Naive thymus-derived CD8-positive, alpha-beta T cell (primary cell): ENCODE measurements at regions not wholly inside any gene's neighbourhood (a gene's known extent, or its start where the extent isn't known, plus 50 kb on each side); places are given as distances from the start of the nearest gene placed in this dataset.

Experiments
- ATAC-seq, 2 donors: fragments of 150-1000 bp; cut with Tn5 transposase in 1 of 2; sonication (Bioruptor Pico), chemical (Tn5 transposase) in 1 of 2; 1 replicate in 1 of 2; 2 replicates in 1 of 2; pipeline ENCODE4 v1.10.0; 2021; ENCODE audit warnings: mild to moderate bottlenecking in 2 of 2, moderate library complexity in 2 of 2
- POLR2A ChIA-PET: fragments of 350-600 bp; sonication (Branson Sonifier 250); formaldehyde crosslinking; loops from one replicate; lab custom pipeline; 2021; ENCODE audit warnings: antibody characterized with exemption; lab: Charles Lee
- DNase-seq, 10 donors: peaks; one replicate each; pipeline versions ENCODE4 v3.0.0 to v3.0.0-alpha.2; 2020 to 2022
- H3K27ac Mint-ChIP-seq, 10 donors: one replicate each; pipeline ENCODE4 v1.8.0; 2020 to 2022; ENCODE audit warnings: mild to moderate bottlenecking in 10 of 10, mixed read lengths in 10 of 10, moderate library complexity in 4 of 10, inconsistent platforms in 1 of 10
- H3K27me3 Mint-ChIP-seq, 5 donors: one replicate each; pipeline ENCODE4 v1.8.0; 2021 to 2022; ENCODE audit warnings: mixed read lengths in 5 of 5
- H3K36me3 Mint-ChIP-seq, 3 donors: one replicate each; pipeline ENCODE4 v1.8.0; 2020 to 2022; ENCODE audit warnings: mixed read lengths in 3 of 3, mild to moderate bottlenecking in 2 of 3, inconsistent platforms in 1 of 3
- H3K4me1 Mint-ChIP-seq, 4 donors: one replicate each; pipeline ENCODE4 v1.8.0; 2021 to 2022; ENCODE audit warnings: mixed read lengths in 4 of 4
- H3K4me3 Mint-ChIP-seq, 10 donors: one replicate each; pipeline ENCODE4 v1.8.0; 2020 to 2022; ENCODE audit warnings: mild to moderate bottlenecking in 10 of 10, mixed read lengths in 10 of 10, moderate library complexity in 6 of 10, inconsistent platforms in 1 of 10
- H3K9me3 Mint-ChIP-seq, 9 donors: one replicate each; pipeline ENCODE4 v1.8.0; 2020 to 2022; ENCODE audit warnings: mixed read lengths in 9 of 9, mild to moderate bottlenecking in 3 of 9, inconsistent platforms in 1 of 9, moderate library complexity in 1 of 9

- Mint-ChIP-seq H3K9me3 (peaks cover 0 to 6% (median 0%) of the 10 kb centered on the region in 9 donors), H3K27me3 (peaks cover 0 to 5% (median 0%) of the 10 kb centered on the region in 5 donors), H3K4me1 (peaks cover 4 to 19% (median 17%) of the 10 kb centered on the region in 4 donors), H3K36me3 (no peaks in the 10 kb centered on the region), H3K4me3 (peak overlapping the region in 1 of 10 donors; percentile 13), H3K27ac (peak overlapping the region in 2 of 10 donors; percentile 13 to 29)
- POLR2A ChIA-PET: no interaction called here
- no peak for DNase-seq
- no peak for ATAC-seq
Measured at GRCh38 chr9:38278931-38279679, 113.4 kb upstream of the ALDH1B1 start.

DNA sequence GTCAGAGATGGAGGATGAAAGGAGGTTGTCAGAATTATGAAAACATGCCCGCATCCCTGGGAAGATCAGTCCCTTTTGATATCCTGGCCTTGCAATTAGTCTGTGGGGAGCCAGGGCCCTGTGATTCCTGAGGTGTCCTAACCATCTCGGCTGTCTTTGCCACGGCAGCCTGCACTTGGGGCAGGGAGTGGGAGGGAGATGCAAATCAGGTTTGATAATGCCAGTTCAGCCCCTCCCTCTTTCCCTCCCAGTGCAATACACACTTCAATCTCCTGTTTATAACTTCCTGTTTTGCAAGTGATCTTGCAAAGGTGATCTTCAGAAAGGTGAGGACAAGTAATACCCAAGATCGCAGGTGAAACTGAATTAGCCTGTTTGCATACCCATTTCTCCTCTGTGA is 114.0 kb upstream of the ALDH1B1 start:
- H3K36me3 Mint-ChIP-seq: no peaks in the 10 kb centered on the region
- H3K4me3 Mint-ChIP-seq: peak overlapping the region in 1 of 10 donors; percentile 13
- no peak for ATAC-seq

GRCh38 chr9:38277601-38278200 is 114.8 kb upstream of the ALDH1B1 start:
- POLR2A ChIA-PET: no interaction called here
- H3K27ac Mint-ChIP-seq: peak overlapping the region in 2 of 10 donors; percentile 49 to 63
- H3K27me3 Mint-ChIP-seq: peaks cover 0 to 5% (median 0%) of the 10 kb centered on the region in 5 donors
- H3K9me3 Mint-ChIP-seq: peaks cover 0 to 8% (median 0%) of the 10 kb centered on the region in 9 donors
- peaks cover 4 to 19% (median 17%) of the 10 kb centered on the region in 4 donors for H3K4me1 Mint-ChIP-seq
- DNase-seq: no peak
- ATAC-seq: no peak
- no peak overlapping the region for H3K4me3 Mint-ChIP-seq
- no peaks in the 10 kb centered on the region for H3K36me3 Mint-ChIP-seq

More for the DNA sequence above, 114.0 kb upstream of the ALDH1B1 start:
- Mint-ChIP-seq H3K4me1 (peaks cover 4 to 19% (median 17%) of the 10 kb centered on the region in 4 donors), H3K27ac (no peak overlapping the region), H3K27me3 (peaks cover 0 to 5% (median 0%) of the 10 kb centered on the region in 5 donors), H3K9me3 (peaks cover 0 to 8% (median 0%) of the 10 kb centered on the region in 9 donors)
- POLR2A ChIA-PET: no interaction called here
- DNase-seq: no peak

- no peak for ATAC-seq
- no peaks in the 10 kb centered on the region for H3K36me3 Mint-ChIP-seq
- peaks cover 0 to 8% (median 0%) of the 10 kb centered on the region in 9 donors for H3K9me3 Mint-ChIP-seq
- peaks cover 4 to 19% (median 17%) of the 10 kb centered on the region in 4 donors for H3K4me1 Mint-ChIP-seq
- H3K27me3 Mint-ChIP-seq: peaks cover 0 to 7% (median 0%) of the 10 kb centered on the region in 5 donors
- no peak overlapping the region for H3K4me3 Mint-ChIP-seq
- DNase-seq: no peak
- H3K27ac Mint-ChIP-seq: peak overlapping the region in 1 of 10 donors; percentile 54
- POLR2A ChIA-PET: no interaction called here
Measured at GRCh38 chr9:38276771-38277439, 115.6 kb upstream of the ALDH1B1 start.

GRCh38 chr9:38274800-38275199 is 117.7 kb upstream of the ALDH1B1 start:
- Mint-ChIP-seq H3K4me1 (peaks cover 4 to 19% (median 16%) of the 10 kb centered on the region in 4 donors), H3K36me3 (no peaks in the 10 kb centered on the region), H3K27me3 (peaks cover 0 to 10% (median 0%) of the 10 kb centered on the region in 5 donors), H3K27ac (no peak overlapping the region), H3K9me3 (peaks cover 0 to 8% (median 0%) of the 10 kb centered on the region in 9 donors), H3K4me3 (no peak overlapping the region)
- POLR2A ChIA-PET: no interaction called here
- ATAC-seq (no peak), DNase-seq (no peak)

DNA sequence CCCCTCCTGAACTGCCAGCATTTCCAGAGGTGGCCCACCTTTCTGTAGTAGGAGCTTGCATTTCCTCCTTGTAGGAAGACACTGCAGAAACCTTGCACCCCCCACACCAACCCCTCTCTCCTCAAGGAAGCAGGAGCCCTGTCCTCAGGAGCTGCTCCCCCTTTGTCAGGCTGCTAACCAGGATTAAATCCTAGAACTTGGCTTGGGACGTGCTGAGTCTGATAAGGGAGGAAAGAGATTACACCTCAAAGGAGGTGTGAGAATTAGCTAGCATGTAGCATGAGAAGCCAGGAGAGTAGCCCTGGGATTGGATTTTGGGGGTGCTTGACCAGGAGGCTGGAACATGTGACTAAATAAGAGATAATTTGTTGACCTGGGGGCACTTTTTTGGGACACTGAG is 119.8 kb upstream of the ALDH1B1 start:
- Mint-ChIP-seq H3K4me3 (no peak overlapping the region), H3K27me3 (peaks cover 0 to 10% (median 0%) of the 10 kb centered on the region in 5 donors)
- POLR2A ChIA-PET: no interaction called here

DNA sequence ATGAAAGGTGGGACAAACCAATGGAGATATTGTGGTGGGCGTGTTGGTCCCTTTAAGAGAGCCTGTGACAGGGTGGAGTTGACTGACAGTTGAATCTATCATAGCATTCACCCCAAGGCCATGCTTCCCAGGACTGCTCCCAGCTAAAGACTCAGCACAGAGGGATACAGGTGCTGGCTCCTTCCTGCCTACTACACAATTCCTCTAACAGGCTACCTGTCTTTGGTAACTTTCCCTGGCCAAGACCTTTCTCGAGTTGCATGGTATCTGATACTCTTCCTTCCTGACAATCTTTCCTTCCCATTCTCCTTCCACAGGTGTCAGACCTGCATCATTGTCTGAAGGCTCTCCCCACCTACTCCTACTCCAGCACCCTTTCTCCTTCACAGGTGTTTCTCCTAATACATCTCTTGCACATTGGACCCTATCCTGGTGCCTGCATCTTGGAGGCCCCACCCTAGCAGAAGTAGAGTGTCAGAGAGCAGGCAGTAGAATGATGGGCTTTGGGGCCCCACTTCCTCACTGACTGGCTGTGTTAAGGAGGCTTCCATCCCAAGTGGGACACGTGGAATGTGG is 120.7 kb upstream of the ALDH1B1 start:
- DNase-seq (no peak), ATAC-seq (no peak)
- Mint-ChIP-seq H3K4me1 (no peaks in the 10 kb centered on the region), H3K27ac (no peak overlapping the region), H3K36me3 (peaks cover under 1 to 3% (median under 1%) of the 10 kb centered on the region in 3 donors), H3K27me3 (peaks cover 0 to 13% (median under 1%) of the 10 kb centered on the region in 5 donors), H3K4me3 (no peak overlapping the region), H3K9me3 (peaks cover 0 to 11% (median 2%) of the 10 kb centered on the region in 9 donors)
- POLR2A ChIA-PET: no interaction called here

More for the DNA sequence above, 119.8 kb upstream of the ALDH1B1 start:
- Mint-ChIP-seq H3K36me3 (no peaks in the 10 kb centered on the region), H3K27ac (no peak overlapping the region), H3K9me3 (peaks cover 0 to 8% (median 0%) of the 10 kb centered on the region in 9 donors), H3K4me1 (peaks cover 0 to 4% (median 0%) of the 10 kb centered on the region in 4 donors)
- no peak for ATAC-seq
- DNase-seq: no peak

- no peak overlapping the region for H3K4me3 Mint-ChIP-seq
- peaks cover 1 to 22% (median 9%) of the 10 kb centered on the region in 5 donors for H3K27me3 Mint-ChIP-seq
- H3K4me1 Mint-ChIP-seq: no peaks in the 10 kb centered on the region
- H3K27ac Mint-ChIP-seq: peak overlapping the region in 1 of 10 donors; percentile 72
- peaks cover 0 to 27% (median 21%) of the 10 kb centered on the region in 9 donors for H3K9me3 Mint-ChIP-seq
- POLR2A ChIA-PET: no interaction called here
- H3K36me3 Mint-ChIP-seq: peaks cover 2 to 15% (median 12%) of the 10 kb centered on the region in 3 donors
- ATAC-seq (no peak), DNase-seq (no peak)
Measured at GRCh38 chr9:38269775-38270174, 122.7 kb upstream of the ALDH1B1 start.

DNA sequence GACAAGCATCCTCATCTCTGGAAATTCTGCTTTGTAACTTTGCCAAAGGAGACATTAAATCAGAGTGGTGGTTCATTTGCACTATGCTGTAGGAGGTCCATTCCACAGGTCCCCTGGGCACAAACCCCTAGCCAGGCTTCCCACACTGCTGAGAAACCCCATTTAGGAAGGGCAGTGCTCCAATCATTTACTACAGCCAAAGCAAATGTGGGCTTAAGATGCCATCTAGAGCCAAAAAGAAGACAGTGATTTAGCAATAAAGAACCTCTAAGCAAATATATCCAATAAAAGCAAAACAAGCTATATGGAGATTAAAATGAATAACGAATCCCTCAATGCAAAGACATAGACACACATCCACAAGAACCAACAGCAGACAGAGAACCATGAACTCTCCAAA is 129.0 kb upstream of the ALDH1B1 start:
- no peak overlapping the region for H3K4me3 Mint-ChIP-seq
- no peaks in the 10 kb centered on the region for H3K4me1 Mint-ChIP-seq
- peaks cover 5 to 43% (median 36%) of the 10 kb centered on the region in 9 donors for H3K9me3 Mint-ChIP-seq
- ATAC-seq (no peak), DNase-seq (peak in 1 of 10 donors; percentile 11)
- peaks cover 6 to 30% (median 20%) of the 10 kb centered on the region in 5 donors for H3K27me3 Mint-ChIP-seq
- H3K27ac Mint-ChIP-seq: no peak overlapping the region
- peaks cover 2 to 28% (median 22%) of the 10 kb centered on the region in 3 donors for H3K36me3 Mint-ChIP-seq
- POLR2A ChIA-PET: no interaction called here

DNA sequence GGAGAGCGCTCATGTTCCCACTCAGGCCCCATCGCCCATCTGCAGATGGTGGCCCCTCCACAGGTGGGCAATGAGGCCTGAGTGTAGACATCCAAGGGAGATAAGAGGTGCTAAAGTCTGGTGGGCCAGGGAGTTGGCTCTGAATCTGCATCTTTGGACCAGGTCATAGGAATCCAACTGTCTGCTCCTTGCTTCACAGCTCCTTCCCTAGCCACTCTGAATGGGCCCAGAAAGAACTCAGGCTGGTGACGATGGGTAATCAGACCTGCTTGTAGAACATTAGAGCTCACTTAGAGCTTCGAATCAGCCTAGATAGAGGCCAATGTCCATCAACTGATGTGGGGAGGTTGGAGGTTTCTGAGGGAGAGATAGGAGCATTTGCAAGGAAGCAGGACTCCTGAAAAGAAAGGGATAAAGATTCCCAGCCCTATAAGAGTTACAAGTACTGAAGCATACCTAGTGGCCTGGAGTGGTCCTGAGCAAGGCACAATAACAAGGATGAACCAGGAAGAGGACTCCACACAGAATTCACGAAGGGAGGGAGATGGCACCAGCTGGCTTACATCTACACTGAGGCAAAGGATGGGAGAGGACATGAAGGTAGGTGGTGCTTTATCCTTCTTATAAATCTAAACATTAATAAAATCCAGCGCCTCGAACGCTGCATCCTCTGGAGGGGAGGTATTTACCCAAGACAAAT is 132.8 kb upstream of the ALDH1B1 start:
- ATAC-seq (no peak), DNase-seq (no peak)
- Mint-ChIP-seq H3K9me3 (peaks cover 0 to 20% (median 15%) of the 10 kb centered on the region in 9 donors), H3K27ac (no peak overlapping the region), H3K4me3 (no peak overlapping the region), H3K36me3 (peaks cover 0 to 12% (median 10%) of the 10 kb centered on the region in 3 donors), H3K27me3 (peaks cover 1 to 23% (median 12%) of the 10 kb centered on the region in 5 donors), H3K4me1 (no peaks in the 10 kb centered on the region)
- POLR2A ChIA-PET: no interaction called here

DNA sequence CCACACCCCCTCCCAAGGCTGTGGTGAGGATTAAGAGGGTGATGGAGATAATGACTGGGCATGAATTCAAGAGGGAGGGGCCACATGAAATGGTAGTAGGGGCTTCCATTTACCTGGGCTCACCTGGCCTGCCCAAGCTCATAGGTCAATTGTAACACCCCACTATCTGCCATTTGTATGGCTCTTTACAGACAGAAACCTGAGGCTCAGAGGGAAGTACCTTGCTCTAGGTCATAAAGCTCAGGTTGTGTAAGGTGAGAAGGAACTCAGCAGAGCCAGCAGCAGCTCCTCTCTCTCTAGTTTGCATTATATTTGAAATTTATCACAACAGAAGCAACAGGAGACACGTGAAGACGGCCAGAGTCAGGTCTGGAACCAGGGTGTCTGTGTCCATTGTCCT is 133.4 kb upstream of the ALDH1B1 start:
- POLR2A ChIA-PET: no interaction called here
- Mint-ChIP-seq H3K27me3 (peaks cover 1 to 21% (median 12%) of the 10 kb centered on the region in 5 donors), H3K9me3 (peaks cover 0 to 14% (median 9%) of the 10 kb centered on the region in 9 donors), H3K4me1 (no peaks in the 10 kb centered on the region), H3K27ac (no peak overlapping the region), H3K36me3 (peaks cover 0 to 6% (median 4%) of the 10 kb centered on the region in 3 donors), H3K4me3 (no peak overlapping the region)
- DNase-seq: no peak
- ATAC-seq: no peak
